Adrenal gland (tissue), 9 donors: ENCODE measurements at regions not wholly inside any gene's neighbourhood (a gene's known extent, or its start where the extent isn't known, plus 50 kb on each side); places are given as distances from the start of the nearest gene placed in this dataset.

Experiments
- DNase-seq, 7 donors: peaks; one replicate each; pipeline ENCODE4 v3.0.0-alpha.2; 2019 to 2020
- H3K27ac ChIP-seq, 5 donors: fragments of 200-600 bp; sonication (generic) in 4 of 5; 1 replicate in 3 of 5; 2 replicates in 2 of 5; pipeline versions ENCODE4 v1.5.1 to v1.8.0; 2016 to 2020; ENCODE audit warnings: mild to moderate bottlenecking in 1 of 5
- H3K27me3 ChIP-seq: fragments of 200-600 bp; 2 replicates; pipeline ENCODE4 v1.8.0; 2021
- H3K36me3 ChIP-seq, 2 donors: fragments of 200-600 bp; replicated peaks in 1 of 2; 1 replicate in 1 of 2; 2 replicates in 1 of 2; pipeline versions ENCODE4 v1.5.1 to v1.8.0; 2018 to 2022
- H3K4me1 ChIP-seq, 2 donors: fragments of 200-600 bp; replicated peaks in 1 of 2; 1 replicate in 1 of 2; 2 replicates in 1 of 2; pipeline versions ENCODE4 v1.5.1 to v1.8.0; 2018 to 2021
- H3K4me3 ChIP-seq, 4 donors: fragments of 200-600 bp; sonication (generic) in 3 of 4; one replicate each; pipeline ENCODE4 v1.5.1; 2016 to 2018
- H3K9me3 ChIP-seq, 3 donors: fragments of 200-600 bp; sonication (generic) in 1 of 3; replicated peaks in 1 of 3; 1 replicate in 2 of 3; 2 replicates in 1 of 3; pipeline versions ENCODE4 v1.5.1 to v1.8.0; 2016 to 2021
- POLR2A ChIP-seq, 2 donors: fragments of 450-650 bp; IDR thresholded peaks; one replicate each; pipeline ENCODE4 v1.6.1; 2017; ENCODE audit warnings: antibody characterized with exemption in 2 of 2, mild to moderate bottlenecking in 2 of 2, moderate library complexity in 1 of 2
- WGBS, 4 donors: extraction: QIAGEN DNeasy Blood & Tissue Kit in 2 of 4; methylation state at CpG; one replicate each; pipeline versions ENCODE4 v1.1.5 to v1.1.7; 2013 to 2017; 5-methylcytosine and 5-hydroxymethylcytosine counted together
- intact Hi-C, 2 donors: fragments of 100-400 bp; cut with DNase I; formaldehyde crosslinking; loops; one replicate each; pipeline versions ENCODE4 v1.14.1 to v1.15.0; 2022 to 2023
- TF ChIP-seq, protein P1 (sequence below), 6 experiments: fragments of 450-650 bp in 4 of 6; fragments of 200-600 bp in 2 of 6; sonication (generic) in 1 of 6; IDR thresholded peaks; 1 replicate in 5 of 6; 2 replicates in 1 of 6; pipeline versions ENCODE4 v1.5.1 to v1.8.0; 2016 to 2021; ENCODE audit warnings: antibody characterized with exemption in 6 of 6, mild to moderate bottlenecking in 2 of 6, moderate library complexity in 1 of 6
- donor health status: healthy with polysubstance abuse.
- donor health status: Bipolar disorder and iron deficiency.
- donor health status: DM: yes; HTN: yes; CAD: no.
- donor health status: DM: no; HTN: no; CAD: no.
- donor health status: DM: no; HTN: no; CAD: no.

DNA sequence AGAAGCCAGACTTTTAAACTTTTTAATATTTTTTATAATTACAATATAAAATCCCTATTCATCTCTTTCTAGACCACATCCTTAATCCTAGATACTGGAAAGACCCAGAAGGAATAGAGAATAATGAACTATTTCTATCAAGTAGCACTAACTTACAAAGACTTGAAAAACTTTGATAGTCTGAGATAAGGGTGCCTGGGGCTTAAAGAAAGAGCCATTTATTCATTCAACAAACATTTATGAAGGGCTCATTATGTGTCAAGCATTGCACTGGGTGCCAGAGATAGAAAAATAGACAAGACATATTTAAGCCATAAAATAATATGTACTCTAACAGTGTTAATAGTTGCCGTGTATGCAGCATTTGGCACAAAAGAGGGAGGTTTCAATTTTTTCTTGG is 178.0 kb upstream of the EMCN start:
- intact Hi-C loops: no loop called here
- Histone ChIP-seq H3K9me3 (no peaks in the 10 kb centered on the region), H3K36me3 (no peaks in the 10 kb centered on the region), H3K4me1 (peaks cover 0 to 9% of the 10 kb centered on the region in 2 donors), H3K27me3 (no peaks in the 10 kb centered on the region), H3K27ac (no peak overlapping the region), H3K4me3 (no peak overlapping the region)
- no peak for DNase-seq
- 75 to 96% (median 78%) methylated on average over 1 of the region's 1 CpG for WGBS, 4 donors
- TF ChIP-seq, protein P1, sequence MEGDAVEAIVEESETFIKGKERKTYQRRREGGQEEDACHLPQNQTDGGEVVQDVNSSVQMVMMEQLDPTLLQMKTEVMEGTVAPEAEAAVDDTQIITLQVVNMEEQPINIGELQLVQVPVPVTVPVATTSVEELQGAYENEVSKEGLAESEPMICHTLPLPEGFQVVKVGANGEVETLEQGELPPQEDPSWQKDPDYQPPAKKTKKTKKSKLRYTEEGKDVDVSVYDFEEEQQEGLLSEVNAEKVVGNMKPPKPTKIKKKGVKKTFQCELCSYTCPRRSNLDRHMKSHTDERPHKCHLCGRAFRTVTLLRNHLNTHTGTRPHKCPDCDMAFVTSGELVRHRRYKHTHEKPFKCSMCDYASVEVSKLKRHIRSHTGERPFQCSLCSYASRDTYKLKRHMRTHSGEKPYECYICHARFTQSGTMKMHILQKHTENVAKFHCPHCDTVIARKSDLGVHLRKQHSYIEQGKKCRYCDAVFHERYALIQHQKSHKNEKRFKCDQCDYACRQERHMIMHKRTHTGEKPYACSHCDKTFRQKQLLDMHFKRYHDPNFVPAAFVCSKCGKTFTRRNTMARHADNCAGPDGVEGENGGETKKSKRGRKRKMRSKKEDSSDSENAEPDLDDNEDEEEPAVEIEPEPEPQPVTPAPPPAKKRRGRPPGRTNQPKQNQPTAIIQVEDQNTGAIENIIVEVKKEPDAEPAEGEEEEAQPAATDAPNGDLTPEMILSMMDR (IDR thresholded peaks at IDR 0.05): no peak
- no peak for TF ChIP-seq POLR2A (IDR thresholded peaks at IDR 0.05)

DNA sequence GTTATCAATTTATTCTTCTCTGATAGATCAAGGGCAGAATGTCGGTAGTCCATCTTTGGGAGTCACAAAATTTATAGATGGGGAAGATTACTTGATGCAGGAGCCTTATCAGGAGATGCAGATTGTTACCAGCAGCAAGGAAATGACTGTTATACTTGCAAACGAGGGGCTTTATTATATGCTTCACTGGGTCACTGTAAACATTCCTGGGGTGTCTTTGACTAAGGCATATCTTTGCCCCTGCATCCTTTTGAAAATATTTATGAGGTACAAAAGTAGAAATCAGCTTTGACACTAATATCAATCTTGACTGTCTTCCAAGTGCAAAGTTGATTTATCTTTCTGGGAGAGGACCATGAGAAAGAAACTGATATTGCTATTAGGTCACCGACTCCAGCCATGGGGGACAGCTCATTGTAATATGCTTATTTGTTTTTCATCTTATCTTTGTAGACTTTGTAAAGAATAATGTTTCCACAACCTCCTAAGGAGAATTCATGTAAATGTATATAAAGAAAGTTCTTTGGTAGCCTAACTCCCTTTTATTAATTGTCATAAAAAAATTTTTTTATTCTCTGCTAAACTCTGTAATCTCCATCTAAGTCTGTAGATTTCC is 177.3 kb upstream of the EMCN start:
- H3K4me3 ChIP-seq: no peak overlapping the region
- WGBS, 4 donors: 26 to 48% (median 37%) methylated on average over 3 of the region's 3 CpGs
- intact Hi-C loops: no loop called here
- no peaks in the 10 kb centered on the region for H3K36me3 ChIP-seq
- no peak for TF ChIP-seq POLR2A (IDR thresholded peaks at IDR 0.05)
- TF ChIP-seq, protein P1 (IDR thresholded peaks at IDR 0.05): no peak
- H3K27me3 ChIP-seq: no peaks in the 10 kb centered on the region
- H3K9me3 ChIP-seq: no peaks in the 10 kb centered on the region
- peaks cover 0 to 9% of the 10 kb centered on the region in 2 donors for H3K4me1 ChIP-seq
- H3K27ac ChIP-seq: no peak overlapping the region
- no peak for DNase-seq

DNA sequence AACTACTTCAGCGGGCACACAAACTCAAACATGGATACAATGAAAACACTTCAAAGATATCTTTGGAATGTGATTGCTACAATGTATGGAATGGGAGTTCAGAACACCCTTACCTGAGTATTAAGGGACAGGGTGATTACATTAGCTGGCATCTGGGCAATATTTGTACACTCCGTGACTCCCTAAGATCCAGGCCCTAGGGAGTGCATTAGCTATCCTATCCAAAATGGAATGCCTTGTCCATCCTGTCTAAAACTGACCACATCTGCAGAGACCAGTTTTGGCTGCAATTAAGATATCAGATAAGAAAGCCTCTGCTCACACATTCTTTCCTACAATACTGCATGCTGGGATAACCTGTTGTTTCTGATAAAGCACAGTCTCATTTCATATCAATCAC is 176.6 kb upstream of the EMCN start:
- DNase-seq: no peak
- no peaks in the 10 kb centered on the region for H3K27me3 ChIP-seq
- no peak overlapping the region for H3K4me3 ChIP-seq
- intact Hi-C loops: no loop called here
- TF ChIP-seq POLR2A (IDR thresholded peaks at IDR 0.05): no peak
- TF ChIP-seq, protein P1 (IDR thresholded peaks at IDR 0.05): no peak
- no peak overlapping the region for H3K27ac ChIP-seq
- 82 to 98% (median 90%) methylated on average over 2 of the region's 2 CpGs for WGBS, 4 donors
- H3K9me3 ChIP-seq: no peaks in the 10 kb centered on the region
- H3K4me1 ChIP-seq: peaks cover 0 to 9% of the 10 kb centered on the region in 2 donors
- no peaks in the 10 kb centered on the region for H3K36me3 ChIP-seq

DNA sequence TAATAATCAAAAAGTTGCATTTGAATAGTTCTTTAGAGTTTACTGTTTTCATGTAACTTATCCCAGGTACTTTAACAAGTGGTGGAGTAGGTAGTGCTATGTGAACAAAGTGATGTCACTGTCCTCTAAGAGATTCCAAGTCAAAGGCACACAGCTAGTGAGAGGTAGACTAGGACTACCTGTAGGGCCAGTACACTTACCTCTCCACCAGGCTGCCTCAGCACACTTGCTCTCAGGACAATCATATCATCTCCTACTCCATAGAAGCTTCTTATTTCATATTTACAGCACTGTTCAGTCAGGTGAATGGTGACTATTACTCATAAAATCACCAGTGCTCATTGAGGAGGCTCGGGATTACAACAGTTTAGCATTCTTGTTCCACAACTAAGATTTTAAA is 173.0 kb upstream of the EMCN start:
- Histone ChIP-seq H3K36me3 (no peaks in the 10 kb centered on the region), H3K27me3 (no peaks in the 10 kb centered on the region), H3K4me1 (no peaks in the 10 kb centered on the region), H3K9me3 (no peaks in the 10 kb centered on the region), H3K4me3 (no peak overlapping the region), H3K27ac (no peak overlapping the region)
- no peak for DNase-seq
- 84 to 100% (median 91%) methylated on average over 1 of the region's 1 CpG for WGBS, 4 donors
- intact Hi-C loops: no loop called here
- TF ChIP-seq, protein P1 (IDR thresholded peaks at IDR 0.05): no peak
